Stomach (tissue), 8 donors: ENCODE measurements at regions not wholly inside any gene's neighbourhood (a gene's known extent, or its start where the extent isn't known, plus 50 kb on each side); places are given as distances from the start of the nearest gene placed in this dataset.
A peak's percentile ranks its signal among the peaks of the same experiment; 100 is the strongest.

Experiments used
- DNase-seq, 2 donors: peaks; one replicate each; pipeline versions ENCODE4 v3.0.0 to v3.0.0-alpha.2; 2013 to 2019
- H3K27ac ChIP-seq, 5 donors: fragments of 200-600 bp in 4 of 5; sonication (generic) in 4 of 5; one replicate each; pipeline ENCODE4 v1.5.1; 2013 to 2019; ENCODE audit warnings: mild to moderate bottlenecking in 1 of 5, moderate library complexity in 1 of 5
- H3K27me3 ChIP-seq, 3 donors: fragments of 200-600 bp; sonication (generic); one replicate each; pipeline ENCODE4 v1.5.1; 2017 to 2019; ENCODE audit warnings: mixed run types in 1 of 3
- H3K36me3 ChIP-seq, 4 donors: fragments of 200-600 bp; sonication (generic); 1 replicate in 3 of 4; 2 replicates in 1 of 4; pipeline ENCODE4 v1.5.1; 2016 to 2019
- H3K4me1 ChIP-seq, 4 donors: fragments of 200-600 bp; sonication (generic); one replicate each; pipeline ENCODE4 v1.5.1; 2016 to 2019
- H3K4me3 ChIP-seq, 4 donors: fragments of 200-600 bp; sonication (generic) in 3 of 4; one replicate each; pipeline ENCODE4 v1.5.1; 2016 to 2019; ENCODE audit warnings: mild to moderate bottlenecking in 1 of 4
- H3K9me3 ChIP-seq, 4 donors: fragments of 200-600 bp; sonication (generic); one replicate each; pipeline ENCODE4 v1.5.1; 2016 to 2019
- EP300 ChIP-seq: sonication (generic); formaldehyde crosslinking; IDR thresholded peaks from one replicate; pipeline ENCODE4 v1.6.1; 2017; ENCODE audit warnings: antibody characterized with exemption
- POLR2A ChIP-seq, 4 donors: fragments of 450-650 bp; IDR thresholded peaks; one replicate each; pipeline ENCODE4 v1.6.1; 2016; ENCODE audit warnings: antibody characterized with exemption in 4 of 4, control low read depth in 2 of 4, mild to moderate bottlenecking in 1 of 4, moderate library complexity in 1 of 4
- POLR2AphosphoS5 ChIP-seq, 3 donors: sonication (generic); formaldehyde crosslinking; IDR thresholded peaks; one replicate each; pipeline ENCODE4 v1.6.1; 2016; ENCODE audit warnings: antibody characterized with exemption in 3 of 3
- WGBS, 5 donors: extraction: QIAGEN DNeasy Blood & Tissue Kit in 3 of 5; methylation state at CpG; one replicate each; pipeline versions ENCODE4 v1.1.5 to v1.1.7; 2013 to 2018; 5-methylcytosine and 5-hydroxymethylcytosine counted together
- intact Hi-C: fragments of 100-400 bp; cut with DNase I; formaldehyde crosslinking; loops from one replicate; pipeline ENCODE4 v1.15.1; 2023; ENCODE audit warnings: low total_unique reads
- TF ChIP-seq, protein P1 (sequence below), 7 experiments: fragments of 450-650 bp in 4 of 7; fragments of 200-600 bp in 3 of 7; sonication (generic) in 3 of 7; IDR thresholded peaks; one replicate each; pipeline ENCODE4 v1.5.1; 2016 to 2019; ENCODE audit warnings: antibody characterized with exemption in 7 of 7, control low read depth in 2 of 7, mild to moderate bottlenecking in 1 of 7
- donor health status: healthy with polysubstance abuse.
- donor health status: Bipolar disorder and iron deficiency.
- donor health status: healthy.

DNA sequence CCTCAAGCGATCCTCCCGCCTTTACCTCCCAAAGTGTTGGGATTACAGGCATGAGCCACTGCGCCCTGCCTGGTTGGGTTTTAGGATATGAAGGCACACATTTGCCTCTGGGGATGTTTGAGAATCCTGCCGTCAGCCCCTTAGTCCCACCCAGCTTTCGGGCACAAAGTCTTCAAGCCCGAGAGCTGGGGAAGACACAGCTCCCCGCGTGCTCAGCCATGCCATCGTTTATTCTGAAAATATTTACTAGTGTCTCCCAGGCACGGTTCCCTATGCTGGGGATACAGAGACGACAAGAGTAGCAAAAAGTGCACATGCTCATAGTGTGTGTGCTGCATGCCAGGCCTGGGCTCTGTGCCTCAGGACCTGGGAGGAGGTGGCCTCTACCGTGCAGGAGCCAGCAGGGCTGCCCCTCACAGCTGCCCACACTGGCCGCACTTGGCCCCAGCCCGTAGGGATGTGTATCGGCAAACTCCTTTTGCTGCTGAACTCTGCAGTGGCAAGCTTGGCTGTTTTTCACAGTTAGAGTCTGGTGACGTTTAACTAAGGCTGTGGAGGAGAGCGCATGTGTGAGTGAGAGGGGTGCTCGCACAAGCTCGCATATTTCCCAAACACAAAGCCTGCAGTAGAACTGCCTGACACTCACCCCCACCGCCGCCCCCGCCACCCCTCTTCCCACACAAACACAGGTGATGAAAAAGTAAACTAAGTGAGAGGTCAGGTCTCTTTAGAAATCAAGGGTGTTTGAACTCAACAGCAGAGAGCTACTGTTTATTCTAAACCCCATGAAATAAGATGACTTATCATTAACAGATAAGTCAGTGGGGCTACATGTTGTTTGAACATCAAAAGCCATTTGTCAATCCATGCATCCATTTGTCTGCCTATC is 266.4 kb downstream of the MRTFB start:
- peaks cover 0 to 14% (median 5%) of the 10 kb centered on the region in 4 donors for H3K4me1 ChIP-seq
- peak overlapping the region in 2 of 4 donors; percentile 4 to 20 for H3K4me3 ChIP-seq
- 25 to 38% (median 34%) methylated on average over 21 to 22 of the region's 22 CpGs for WGBS, 5 donors
- TF ChIP-seq POLR2AphosphoS5 (IDR thresholded peaks at IDR 0.05) (no peak), POLR2A (IDR thresholded peaks at IDR 0.05) (no peak), EP300 (no peak)
- TF ChIP-seq, protein P1, sequence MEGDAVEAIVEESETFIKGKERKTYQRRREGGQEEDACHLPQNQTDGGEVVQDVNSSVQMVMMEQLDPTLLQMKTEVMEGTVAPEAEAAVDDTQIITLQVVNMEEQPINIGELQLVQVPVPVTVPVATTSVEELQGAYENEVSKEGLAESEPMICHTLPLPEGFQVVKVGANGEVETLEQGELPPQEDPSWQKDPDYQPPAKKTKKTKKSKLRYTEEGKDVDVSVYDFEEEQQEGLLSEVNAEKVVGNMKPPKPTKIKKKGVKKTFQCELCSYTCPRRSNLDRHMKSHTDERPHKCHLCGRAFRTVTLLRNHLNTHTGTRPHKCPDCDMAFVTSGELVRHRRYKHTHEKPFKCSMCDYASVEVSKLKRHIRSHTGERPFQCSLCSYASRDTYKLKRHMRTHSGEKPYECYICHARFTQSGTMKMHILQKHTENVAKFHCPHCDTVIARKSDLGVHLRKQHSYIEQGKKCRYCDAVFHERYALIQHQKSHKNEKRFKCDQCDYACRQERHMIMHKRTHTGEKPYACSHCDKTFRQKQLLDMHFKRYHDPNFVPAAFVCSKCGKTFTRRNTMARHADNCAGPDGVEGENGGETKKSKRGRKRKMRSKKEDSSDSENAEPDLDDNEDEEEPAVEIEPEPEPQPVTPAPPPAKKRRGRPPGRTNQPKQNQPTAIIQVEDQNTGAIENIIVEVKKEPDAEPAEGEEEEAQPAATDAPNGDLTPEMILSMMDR (IDR thresholded peaks at IDR 0.05), result no peak
- no peak overlapping the region for H3K27ac ChIP-seq
- H3K36me3 ChIP-seq, result no peaks in the 10 kb centered on the region
- DNase-seq, result peak in 1 of 2 donors; percentile 79
- peaks cover 0 to 10% (median 6%) of the 10 kb centered on the region in 4 donors for H3K9me3 ChIP-seq
- intact Hi-C loops, result no loop called here
- H3K27me3 ChIP-seq, result no peaks in the 10 kb centered on the region

DNA sequence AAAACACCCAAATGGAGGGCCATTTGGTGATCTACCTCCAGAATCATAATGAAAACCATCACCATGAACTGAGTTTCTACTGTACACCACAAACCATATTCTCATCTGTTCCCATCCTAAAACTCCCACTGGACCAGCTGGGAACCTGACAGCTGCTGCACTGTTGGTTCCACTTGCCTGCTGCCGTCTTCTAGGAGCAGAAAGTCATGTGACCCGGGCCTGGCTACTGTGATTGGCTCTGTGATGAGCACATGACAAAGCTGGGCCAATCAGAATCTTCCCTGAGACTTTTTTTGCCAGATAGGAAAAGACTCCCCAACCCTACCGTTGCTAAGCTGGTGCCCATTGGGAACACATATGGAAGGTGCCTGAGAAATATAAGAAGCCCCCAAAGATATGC is 264.2 kb downstream of the MRTFB start:
- WGBS, 5 donors, result 78 to 97% (median 92%) methylated on average over 3 of the region's 3 CpGs
- peaks cover 0 to 14% (median 5%) of the 10 kb centered on the region in 4 donors for H3K4me1 ChIP-seq
- intact Hi-C loops, result no loop called here
- TF ChIP-seq POLR2A (IDR thresholded peaks at IDR 0.05) (no peak), POLR2AphosphoS5 (IDR thresholded peaks at IDR 0.05) (no peak), EP300 (no peak)
- TF ChIP-seq, protein P1 (IDR thresholded peaks at IDR 0.05), result no peak
- no peak overlapping the region for H3K4me3 ChIP-seq
- H3K9me3 ChIP-seq, result no peaks in the 10 kb centered on the region
- H3K27ac ChIP-seq, result no peak overlapping the region
- no peaks in the 10 kb centered on the region for H3K27me3 ChIP-seq
- no peak for DNase-seq
- H3K36me3 ChIP-seq, result no peaks in the 10 kb centered on the region

DNA sequence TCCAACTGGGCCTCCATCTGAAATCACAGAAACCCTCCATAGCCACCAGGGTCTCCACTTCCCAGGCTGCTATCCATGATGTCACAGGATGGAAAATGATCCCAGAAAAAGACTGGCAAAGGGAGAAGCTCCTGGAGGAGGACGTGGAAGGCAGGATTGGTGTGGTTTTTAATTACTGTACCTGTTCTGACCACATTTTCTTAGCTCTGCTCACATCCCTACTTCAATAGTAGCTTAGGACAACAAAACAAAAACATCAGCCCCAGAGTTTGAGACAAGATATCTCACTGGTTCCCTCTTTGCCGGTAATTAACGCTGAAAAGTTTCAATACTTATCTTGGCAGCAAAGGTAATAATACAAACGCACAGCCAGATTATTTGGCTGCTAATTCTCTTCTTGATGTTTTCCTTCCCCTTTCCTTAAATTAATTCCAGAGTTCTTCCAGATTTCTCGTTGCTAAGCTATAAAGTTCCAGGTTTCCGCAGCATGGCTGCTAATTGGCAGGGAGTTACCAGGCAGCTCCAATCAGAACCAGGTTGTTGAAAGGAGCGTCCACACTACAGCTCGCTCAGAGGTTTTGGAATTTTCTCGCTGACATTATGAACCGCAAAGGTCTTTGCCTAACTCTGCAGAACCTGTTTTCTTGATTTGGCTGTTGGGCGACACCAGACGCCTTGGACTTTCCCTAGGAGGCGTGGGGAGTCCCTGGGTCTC is 263.4 kb downstream of the MRTFB start:
- H3K27me3 ChIP-seq, result no peaks in the 10 kb centered on the region
- intact Hi-C loops, result no loop called here
- H3K36me3 ChIP-seq, result no peaks in the 10 kb centered on the region
- H3K4me1 ChIP-seq, result peaks cover 0 to 14% (median 5%) of the 10 kb centered on the region in 4 donors
- no peak overlapping the region for H3K4me3 ChIP-seq
- H3K9me3 ChIP-seq, result no peaks in the 10 kb centered on the region
- TF ChIP-seq, protein P1 (IDR thresholded peaks at IDR 0.05), result no peak
- TF ChIP-seq EP300 (no peak), POLR2A (IDR thresholded peaks at IDR 0.05) (no peak), POLR2AphosphoS5 (IDR thresholded peaks at IDR 0.05) (no peak)
- no peak overlapping the region for H3K27ac ChIP-seq
- 64 to 75% (median 69%) methylated on average over 13 of the region's 13 CpGs for WGBS, 5 donors
- peak in 1 of 2 donors; percentile 22 for DNase-seq

DNA sequence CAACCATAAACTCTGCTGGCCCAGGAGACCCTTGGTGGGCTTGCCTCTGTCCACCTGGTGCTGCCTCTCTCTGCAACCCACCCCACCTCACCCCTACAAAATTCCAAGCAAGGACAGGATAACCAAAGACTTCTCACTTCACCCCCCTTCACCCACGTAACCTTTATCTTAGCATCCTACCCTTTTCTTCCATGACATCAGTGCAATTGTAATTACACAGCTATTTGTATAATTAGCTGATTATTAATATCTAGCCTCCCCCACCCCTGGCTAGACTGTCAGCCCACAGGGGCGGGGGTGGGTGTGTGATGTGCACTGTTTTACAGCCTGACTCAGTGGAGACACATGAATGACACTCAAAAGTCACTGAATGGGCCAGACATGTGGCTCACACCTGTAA is 262.2 kb downstream of the MRTFB start:
- Histone ChIP-seq H3K4me1 (peaks cover 0 to 14% (median 5%) of the 10 kb centered on the region in 4 donors), H3K9me3 (no peaks in the 10 kb centered on the region), H3K27me3 (no peaks in the 10 kb centered on the region), H3K4me3 (no peak overlapping the region), H3K27ac (no peak overlapping the region), H3K36me3 (peaks cover 0 to 5% (median 2%) of the 10 kb centered on the region in 4 donors)
- TF ChIP-seq, protein P1 (IDR thresholded peaks at IDR 0.05), result no peak
- TF ChIP-seq POLR2AphosphoS5 (IDR thresholded peaks at IDR 0.05), result no peak
- TF ChIP-seq EP300, result no peak
- no peak for TF ChIP-seq POLR2A (IDR thresholded peaks at IDR 0.05)
- WGBS, 5 donors, result 73 to 89% (median 87%) methylated on average over 2 of the region's 2 CpGs
- DNase-seq, result no peak
- intact Hi-C loops, result no loop called here
